Stimulated activated CD8-positive, alpha-beta memory T cell treated with anti-CD3 and anti-CD28 coated beads, Interleukin-15, amount 100 ng/mL, for 4 hours (primary cell): ENCODE measurements at regions not wholly inside any gene's neighbourhood (a gene's known extent, or its start where the extent isn't known, plus 50 kb on each side); places are given as distances from the start of the nearest gene placed in this dataset.

ENCODE experiments used
- DNase-seq, 2 donors: peaks; one replicate each; pipeline ENCODE4 v3.0.0-alpha.2; 2020; ENCODE audit warnings: low read depth in 2 of 2

GRCh38 chr4:138692411-138692810, 323.2 kb upstream of the NOCT start:
- no peak for DNase-seq

GRCh38 chr4:138689593-138689992, 326.0 kb upstream of the NOCT start:
- no peak for DNase-seq

DNA sequence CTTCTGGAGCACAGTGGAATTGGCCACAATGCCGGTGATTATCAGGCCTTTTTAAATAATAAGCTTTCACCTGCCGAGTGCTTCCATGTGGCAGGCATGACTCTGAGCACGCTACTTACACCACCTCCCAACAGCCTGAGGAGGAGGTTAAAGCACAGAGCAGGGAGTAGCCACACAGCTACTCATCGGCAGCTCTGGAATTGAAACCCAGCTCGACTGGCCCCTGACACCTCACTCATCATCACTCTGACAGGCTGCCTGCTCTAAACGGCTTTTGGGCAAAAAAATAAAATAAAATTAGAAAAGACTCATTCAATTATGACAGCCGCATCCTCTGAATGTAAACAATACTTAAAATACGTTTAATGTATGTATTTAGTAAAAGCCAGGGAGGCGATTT, 326.4 kb upstream of the NOCT start:
- no peak for DNase-seq

- no peak for DNase-seq
These were observed 327.0 kb upstream of the NOCT start for GRCh38 chr4:138688408-138689085.

- no peak for DNase-seq
These were observed 329.3 kb upstream of the NOCT start for GRCh38 chr4:138686106-138686835.

DNA sequence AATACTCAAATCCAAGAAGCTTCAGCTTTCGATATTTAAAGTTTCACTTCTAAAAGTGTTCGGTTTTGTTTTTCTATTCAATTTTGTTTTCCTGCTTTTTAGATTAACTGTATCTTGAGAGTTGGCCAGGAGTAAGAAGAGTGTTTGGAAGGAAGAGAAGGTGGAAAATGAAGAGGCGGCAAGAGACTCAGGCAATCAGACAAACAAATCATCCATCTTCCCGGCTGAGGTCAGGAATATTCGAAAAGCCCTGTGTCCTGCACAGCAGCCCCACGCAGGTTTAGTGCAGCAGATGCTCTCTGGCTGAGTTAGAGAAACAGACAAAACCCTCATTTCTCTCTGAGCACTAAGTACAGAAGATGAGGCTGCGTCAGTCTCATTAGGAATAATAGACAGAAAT, 330.3 kb upstream of the NOCT start:
- no peak for DNase-seq

DNA sequence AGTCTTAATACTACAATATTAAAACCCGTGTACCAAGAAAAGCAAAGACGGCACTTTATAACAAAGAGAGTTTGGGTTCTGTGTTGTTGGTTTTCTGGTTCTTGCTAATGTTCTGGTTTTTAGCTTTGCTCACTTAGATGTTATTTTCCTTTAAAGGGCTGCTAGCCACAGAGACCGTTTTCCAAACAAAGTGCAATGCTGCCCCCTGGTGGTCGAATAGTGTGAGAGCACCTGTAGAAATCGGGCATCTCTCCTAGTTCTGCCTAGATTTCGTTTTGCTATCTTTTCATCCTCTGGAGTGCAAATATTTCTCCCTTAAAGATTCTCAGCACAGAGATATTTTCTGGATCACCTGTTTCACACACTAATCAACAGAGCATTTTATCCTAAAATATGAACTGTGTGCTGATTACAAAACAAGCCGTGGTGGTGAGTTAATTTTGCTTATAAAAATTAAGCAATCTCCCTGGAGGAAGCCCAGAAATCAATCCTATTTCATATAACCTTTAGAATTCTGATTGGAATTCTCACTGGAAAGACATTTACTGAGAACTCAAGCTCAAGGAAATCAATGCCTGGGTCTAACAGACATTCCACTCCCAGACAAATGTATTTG, 334.5 kb upstream of the NOCT start:
- peak; percentile 2 to 32 for DNase-seq

- DNase-seq, result no peak
These were observed 335.3 kb upstream of the NOCT start for GRCh38 chr4:138680256-138680655.

- no peak for DNase-seq
These were observed 336.4 kb upstream of the NOCT start for GRCh38 chr4:138678985-138679746.

GRCh38 chr4:138677748-138678147, 337.8 kb upstream of the NOCT start:
- no peak for DNase-seq

GRCh38 chr4:138677212-138677611, 338.4 kb upstream of the NOCT start:
- DNase-seq, result no peak

DNA sequence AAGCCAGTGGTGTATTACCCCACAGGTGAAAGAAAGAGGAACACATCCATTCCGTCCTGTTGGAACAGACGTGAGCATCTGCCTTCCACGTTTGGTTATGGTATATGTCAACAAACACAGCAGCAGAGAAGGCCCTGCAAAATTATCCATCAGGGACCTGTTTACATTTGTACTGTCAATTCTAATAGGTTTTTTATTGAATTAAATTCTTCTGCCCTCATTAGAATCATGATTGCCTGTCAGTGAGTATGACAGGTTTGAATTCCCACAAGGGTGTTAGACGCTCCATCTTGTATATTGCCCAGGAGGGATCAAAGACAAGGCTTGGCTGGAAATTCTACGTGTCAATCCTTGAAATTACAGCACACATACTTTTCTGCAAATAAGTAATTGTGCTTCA, 339.9 kb upstream of the NOCT start:
- DNase-seq, result no peak

GRCh38 chr4:138674209-138674608, 341.4 kb upstream of the NOCT start:
- no peak for DNase-seq

DNA sequence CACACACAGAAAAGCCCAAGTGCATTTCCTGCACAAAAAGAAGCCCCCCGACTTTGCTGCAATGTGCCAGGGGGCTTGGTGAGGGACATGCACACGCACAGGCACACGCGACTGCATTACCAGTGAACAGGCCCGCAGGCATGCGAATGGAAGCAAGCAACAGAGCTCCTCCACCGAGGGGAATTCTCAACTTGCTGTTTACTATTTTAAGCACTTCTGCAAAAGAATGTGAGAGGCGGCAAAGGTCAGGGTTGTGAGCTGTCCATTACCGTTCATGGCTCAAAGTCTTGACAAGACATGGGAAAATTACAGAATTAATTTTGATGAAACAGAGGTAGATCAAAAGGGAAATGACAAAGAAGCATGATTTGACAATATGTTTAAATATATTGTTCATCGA, 342.5 kb upstream of the NOCT start:
- DNase-seq, result no peak

DNA sequence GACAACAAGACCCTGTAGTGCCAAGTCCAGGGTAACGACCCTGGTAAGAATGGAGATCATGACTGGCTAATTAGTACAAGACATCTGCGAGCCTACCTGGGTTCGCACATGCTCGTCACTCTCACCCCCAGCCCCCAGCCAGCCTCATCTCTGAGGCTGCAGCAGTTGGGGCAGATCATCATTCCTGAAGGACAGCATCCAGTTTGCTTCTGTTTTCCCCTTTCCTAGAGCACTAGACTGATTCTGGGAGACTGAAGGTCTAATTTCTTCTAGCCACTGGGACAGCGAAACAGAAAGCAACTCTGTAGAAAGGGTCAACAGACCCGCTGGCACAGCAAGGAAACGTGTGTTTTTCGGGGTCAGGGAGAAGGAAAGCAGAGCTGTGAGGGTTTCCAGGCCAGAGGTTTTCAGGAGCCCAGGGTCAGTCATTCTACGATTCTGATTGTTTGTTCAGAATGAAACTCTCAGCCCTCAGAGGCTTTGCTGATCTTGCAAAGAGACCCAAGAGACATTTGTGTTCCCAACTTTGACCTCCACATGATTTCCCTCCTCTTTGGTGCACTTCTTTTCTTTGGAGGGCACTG, 343.1 kb upstream of the NOCT start:
- no peak for DNase-seq

DNA sequence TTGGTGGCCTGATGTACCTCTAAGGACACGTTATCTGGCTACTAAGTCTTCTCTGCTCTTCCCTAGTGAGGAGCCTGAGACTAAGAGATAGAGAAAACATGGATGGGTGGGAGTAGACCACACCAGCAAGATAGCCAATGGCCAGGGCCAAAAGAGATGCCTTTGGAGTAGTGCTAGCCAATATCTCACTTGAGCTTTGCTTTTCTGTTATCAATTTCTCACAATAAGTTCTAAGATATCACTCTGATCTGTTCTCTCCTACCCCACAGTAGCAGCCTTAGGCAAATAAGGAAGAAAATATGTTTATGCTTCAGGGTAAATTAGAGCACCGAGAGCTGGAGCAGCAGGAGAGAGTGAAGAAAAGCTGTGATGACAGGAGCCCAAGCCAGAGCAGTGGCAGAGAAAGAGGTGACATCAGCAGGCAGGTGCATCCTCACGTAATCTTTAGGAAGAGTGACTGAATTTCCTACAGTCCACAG, 343.9 kb upstream of the NOCT start:
- DNase-seq, result no peak

GRCh38 chr4:138671106-138671505, 344.5 kb upstream of the NOCT start:
- no peak for DNase-seq

DNA sequence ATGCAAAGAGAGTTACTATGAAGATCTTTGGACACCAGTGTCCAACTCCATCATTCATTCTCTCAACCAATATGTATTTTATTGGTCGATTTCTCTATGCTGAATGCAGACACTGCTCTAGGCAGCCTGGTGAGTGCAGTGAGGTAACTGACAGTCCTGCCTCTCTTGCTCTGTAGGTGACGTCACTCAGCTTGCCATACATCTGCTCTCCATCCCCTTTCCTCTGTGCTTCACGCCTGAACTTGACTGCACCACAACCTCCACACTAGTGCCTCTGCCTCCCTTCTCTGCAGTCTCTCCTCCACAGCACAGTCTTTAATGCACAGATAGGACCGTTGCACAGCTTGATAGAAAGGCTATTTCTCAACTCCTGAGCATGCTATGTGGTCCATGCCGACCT, 344.9 kb upstream of the NOCT start:
- no peak for DNase-seq

- no peak for DNase-seq
These were observed 345.9 kb upstream of the NOCT start for GRCh38 chr4:138669479-138670315.

GRCh38 chr4:138668309-138668708, 347.3 kb upstream of the NOCT start:
- DNase-seq, result no peak

- no peak for DNase-seq
These were observed 349.2 kb upstream of the NOCT start for GRCh38 chr4:138666366-138666765.
